ENCODE measurements at regions not wholly inside any gene's neighbourhood (a gene's known extent, or its start where the extent isn't known, plus 50 kb on each side); places are given as distances from the start of the nearest gene placed in this dataset.

DNA sequence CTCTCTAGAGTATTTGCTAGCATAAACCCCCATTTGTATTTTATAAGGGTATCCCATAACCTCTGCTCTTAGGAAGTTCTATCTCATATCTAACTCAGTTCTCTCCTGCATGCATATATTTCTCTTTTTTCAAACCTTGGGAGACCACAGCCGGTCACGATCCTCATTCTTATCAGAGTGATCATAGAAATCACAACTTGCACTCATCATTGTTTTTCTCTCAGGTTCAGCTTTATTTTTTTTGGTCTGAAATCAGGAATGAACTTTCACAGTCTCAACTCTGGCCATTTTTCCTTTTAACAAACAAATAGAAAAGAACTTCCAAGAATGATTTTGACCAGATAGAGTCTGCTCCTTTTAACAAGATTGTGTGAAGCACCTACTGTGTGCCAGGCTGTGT, 98.6 kb upstream of the BLID start:
- no peak overlapping the region for H3K27ac ChIP-seq
- no peaks in the 10 kb centered on the region for H3K36me3 ChIP-seq
- TF ChIP-seq POLR2AphosphoS5 (IDR thresholded peaks at IDR 0.05) (no peak), POLR2A (IDR thresholded peaks at IDR 0.05) (no peak), EP300 (IDR thresholded peaks at IDR 0.05) (no peak)
- TF ChIP-seq, protein P1, sequence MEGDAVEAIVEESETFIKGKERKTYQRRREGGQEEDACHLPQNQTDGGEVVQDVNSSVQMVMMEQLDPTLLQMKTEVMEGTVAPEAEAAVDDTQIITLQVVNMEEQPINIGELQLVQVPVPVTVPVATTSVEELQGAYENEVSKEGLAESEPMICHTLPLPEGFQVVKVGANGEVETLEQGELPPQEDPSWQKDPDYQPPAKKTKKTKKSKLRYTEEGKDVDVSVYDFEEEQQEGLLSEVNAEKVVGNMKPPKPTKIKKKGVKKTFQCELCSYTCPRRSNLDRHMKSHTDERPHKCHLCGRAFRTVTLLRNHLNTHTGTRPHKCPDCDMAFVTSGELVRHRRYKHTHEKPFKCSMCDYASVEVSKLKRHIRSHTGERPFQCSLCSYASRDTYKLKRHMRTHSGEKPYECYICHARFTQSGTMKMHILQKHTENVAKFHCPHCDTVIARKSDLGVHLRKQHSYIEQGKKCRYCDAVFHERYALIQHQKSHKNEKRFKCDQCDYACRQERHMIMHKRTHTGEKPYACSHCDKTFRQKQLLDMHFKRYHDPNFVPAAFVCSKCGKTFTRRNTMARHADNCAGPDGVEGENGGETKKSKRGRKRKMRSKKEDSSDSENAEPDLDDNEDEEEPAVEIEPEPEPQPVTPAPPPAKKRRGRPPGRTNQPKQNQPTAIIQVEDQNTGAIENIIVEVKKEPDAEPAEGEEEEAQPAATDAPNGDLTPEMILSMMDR (IDR thresholded peaks at IDR 0.05) = no peak
- no peak for DNase-seq
- H3K9me3 ChIP-seq = no peaks in the 10 kb centered on the region
- no peaks in the 10 kb centered on the region for H3K27me3 ChIP-seq
- intact Hi-C loops (cut with DNase I; ENCODE audit: low total_unique reads) = loop anchor here (5.0 kb wide), 1 partner anchor 288 kb away; no protein-coding TSS in a partner anchor
- WGBS, 5 donors = 65 to 85% (median 69%) methylated on average over 2 of the region's 2 CpGs
- peaks cover 0 to 20% (median 9%) of the 10 kb centered on the region in 4 donors for H3K4me1 ChIP-seq
- H3K4me3 ChIP-seq = no peak overlapping the region

DNA sequence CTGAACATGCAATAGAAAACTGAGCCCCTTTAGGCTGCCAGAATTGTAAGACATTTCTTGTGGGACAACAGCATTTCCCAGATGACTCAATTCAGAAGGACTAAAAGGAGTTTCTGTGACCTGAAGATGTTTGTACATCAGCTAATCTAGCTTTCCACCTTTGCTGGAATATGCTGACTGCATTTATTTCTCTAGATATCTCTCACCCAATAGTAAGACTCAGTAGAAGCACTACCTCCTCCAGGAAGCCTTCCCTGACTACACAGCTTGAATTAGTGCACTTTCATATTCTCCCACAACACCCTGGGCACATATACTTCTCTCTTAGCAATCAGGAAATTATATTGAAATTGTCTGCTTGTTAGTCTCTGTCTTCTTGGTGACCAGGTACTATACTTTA, 98.1 kb upstream of the BLID start:
- no peak overlapping the region for H3K27ac ChIP-seq
- no peak for DNase-seq
- intact Hi-C loops (cut with DNase I; ENCODE audit: low total_unique reads) = loop anchor here (5.0 kb wide), 1 partner anchor 288 kb away; no protein-coding TSS in a partner anchor
- H3K9me3 ChIP-seq = no peaks in the 10 kb centered on the region
- no peak for TF ChIP-seq POLR2A (IDR thresholded peaks at IDR 0.05)
- TF ChIP-seq, protein P1 (IDR thresholded peaks at IDR 0.05) = no peak
- no peak for TF ChIP-seq POLR2AphosphoS5 (IDR thresholded peaks at IDR 0.05)
- no peak overlapping the region for H3K4me3 ChIP-seq
- H3K36me3 ChIP-seq = no peaks in the 10 kb centered on the region
- no peaks in the 10 kb centered on the region for H3K27me3 ChIP-seq
- peaks cover 0 to 23% (median 11%) of the 10 kb centered on the region in 4 donors for H3K4me1 ChIP-seq

DNA sequence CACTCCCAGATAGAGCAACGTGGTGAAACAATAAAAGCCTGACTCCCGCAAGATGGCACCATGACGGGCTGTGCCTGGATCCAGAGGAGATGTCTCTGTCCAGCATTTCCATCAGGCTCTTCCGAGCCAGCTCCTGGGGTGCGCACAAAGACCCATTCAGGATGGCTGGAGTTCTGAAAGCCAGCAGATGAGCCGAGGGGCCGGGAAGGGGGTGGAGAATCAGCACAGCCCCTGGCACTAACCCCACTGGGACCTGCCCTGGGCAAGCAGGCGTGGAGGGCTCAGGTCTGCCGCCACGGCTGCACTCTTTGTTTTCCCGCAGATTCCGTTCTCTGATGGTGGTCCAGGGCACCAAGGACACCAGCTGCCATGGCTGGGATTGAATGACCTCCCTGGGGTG, 97.2 kb upstream of the BLID start:
- WGBS, 5 donors = 87 to 91% (median 88%) methylated on average over 12 of the region's 12 CpGs
- H3K4me3 ChIP-seq = no peak overlapping the region
- TF ChIP-seq POLR2AphosphoS5 (IDR thresholded peaks at IDR 0.05) = no peak
- no peak for TF ChIP-seq POLR2A (IDR thresholded peaks at IDR 0.05)
- TF ChIP-seq, protein P1 (IDR thresholded peaks at IDR 0.05) = no peak
- no peak for TF ChIP-seq EP300 (IDR thresholded peaks at IDR 0.05)
- no peak overlapping the region for H3K27ac ChIP-seq
- peaks cover 0 to 32% (median 11%) of the 10 kb centered on the region in 4 donors for H3K4me1 ChIP-seq
- no peaks in the 10 kb centered on the region for H3K36me3 ChIP-seq
- no peak for DNase-seq
- no peaks in the 10 kb centered on the region for H3K27me3 ChIP-seq
- intact Hi-C loops (cut with DNase I; ENCODE audit: low total_unique reads) = loop anchor here (5.0 kb wide), 1 partner anchor 289 kb away; no protein-coding TSS in a partner anchor
- H3K9me3 ChIP-seq = no peaks in the 10 kb centered on the region

GRCh38 chr11:122210367-122210997, 94.5 kb upstream of the BLID start:
- H3K36me3 ChIP-seq = no peaks in the 10 kb centered on the region
- no peaks in the 10 kb centered on the region for H3K27me3 ChIP-seq
- TF ChIP-seq POLR2AphosphoS5 (IDR thresholded peaks at IDR 0.05) (no peak), EP300 (IDR thresholded peaks at IDR 0.05) (no peak), POLR2A (IDR thresholded peaks at IDR 0.05) (no peak)
- TF ChIP-seq, protein P1 (IDR thresholded peaks at IDR 0.05) = no peak
- H3K4me3 ChIP-seq = no peak overlapping the region
- intact Hi-C loops (cut with DNase I; ENCODE audit: low total_unique reads) = loop anchor here (5.0 kb wide), 1 partner anchor 292 kb away; no protein-coding TSS in a partner anchor
- H3K27ac ChIP-seq = peak overlapping the region in 2 of 5 donors; percentile 2 to 73
- H3K4me1 ChIP-seq = peaks cover 0 to 40% (median 13%) of the 10 kb centered on the region in 4 donors
- no peaks in the 10 kb centered on the region for H3K9me3 ChIP-seq
- WGBS, 5 donors = 32 to 55% (median 44%) methylated on average over 2 of the region's 2 CpGs
- DNase-seq = no peak

Measured in stomach (tissue), 8 donors.